ENCODE measurements at regions not wholly inside any gene's neighbourhood (a gene's known extent, or its start where the extent isn't known, plus 50 kb on each side); places are given as distances from the start of the nearest gene placed in this dataset.

DNA sequence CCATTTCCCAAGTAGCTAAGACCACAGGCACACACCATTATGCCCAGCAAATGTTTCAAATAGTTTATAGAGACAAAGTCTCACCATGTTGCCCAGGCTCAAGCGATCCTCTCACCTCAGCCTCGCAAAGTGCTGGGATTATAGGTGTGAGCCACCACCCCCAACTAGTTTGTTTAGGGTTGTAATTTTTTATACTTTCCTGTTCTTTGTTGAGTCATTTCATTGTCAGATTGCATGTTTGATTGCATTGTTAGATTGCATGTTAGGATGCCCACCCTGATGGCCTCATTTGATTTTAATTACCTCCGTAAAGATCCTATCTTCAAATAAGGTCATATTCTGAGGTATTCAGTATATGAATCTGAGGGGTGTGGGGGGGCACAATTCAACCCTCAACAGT, 73.3 kb upstream of the SASH1 start:
- no peak for ATAC-seq
- BruUV-seq (replicated peaks), result no TSS peak

DNA sequence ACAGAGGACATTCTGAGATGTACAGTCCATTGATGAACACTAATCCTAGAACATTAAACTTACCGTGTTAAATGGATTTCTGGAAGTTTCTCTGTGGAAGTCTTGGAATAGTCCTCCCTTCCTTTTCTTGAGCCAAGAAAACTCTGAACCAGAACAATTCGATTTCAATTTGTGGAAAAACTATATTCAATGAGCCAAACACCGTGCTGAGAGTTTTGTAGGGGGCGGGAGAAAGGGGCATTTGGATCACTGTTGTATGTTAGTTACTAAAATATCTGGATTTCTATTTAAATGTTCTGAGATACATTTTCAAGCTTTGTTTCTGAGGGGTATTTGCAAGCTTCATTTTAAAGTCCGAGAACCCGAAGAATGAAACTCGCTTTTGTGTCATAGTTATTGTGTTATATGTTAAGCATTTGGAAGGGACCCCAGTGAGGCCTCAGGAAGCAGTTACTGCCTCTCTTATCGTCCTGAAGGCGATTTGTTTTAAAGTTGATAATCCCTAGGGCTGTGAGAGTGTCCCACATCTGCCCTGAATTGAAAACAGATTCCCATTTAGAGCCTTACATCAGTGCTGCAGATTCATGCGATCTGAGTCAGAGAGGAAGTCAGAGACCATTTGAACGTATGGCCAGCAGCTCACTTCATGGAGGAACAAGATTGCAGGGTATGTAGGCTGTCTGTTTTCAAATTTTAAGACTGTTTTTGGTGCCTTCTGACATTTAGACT, 70.8 kb upstream of the SASH1 start:
- Histone ChIP-seq H3K9ac (ENCODE audit: low read length) (no peak overlapping the region), H3K36me3 (ENCODE audit: control insufficient read depth in 1 of 2, insufficient read depth in 2 of 2, low read length in 2 of 2) (no peaks in the 10 kb centered on the region), H3K4me2 (ENCODE audit: low read length) (no peak overlapping the region), H3K27ac (ENCODE audit: low read depth, low read length) (no peak overlapping the region), H3K4me3 (replicated peaks in 1 of 2; ENCODE audit: low read depth in 1 of 2, low read length in 2 of 2) (no peak overlapping the region), H2AFZ (ENCODE audit: low read depth, low read length, poor library complexity, severe bottlenecking) (no peak overlapping the region), H3K9me3 (ENCODE audit: control insufficient read depth in 1 of 2, insufficient read depth in 1 of 2, low read depth in 1 of 2, low read length in 2 of 2) (no peaks in the 10 kb centered on the region), H3K4me1 (ENCODE audit: control insufficient read depth in 1 of 2, insufficient read depth in 2 of 2, low read length in 2 of 2) (peaks cover 0 to 11% of the 10 kb centered on the region in 2 experiments; a peak in 1 of 4 replicates), H3K27me3 (ENCODE audit: insufficient read depth, low read length) (no peaks in the 10 kb centered on the region), H3K79me2 (ENCODE audit: insufficient read depth, low read length) (no peaks in the 10 kb centered on the region), H4K20me1 (ENCODE audit: insufficient read depth) (no peaks in the 10 kb centered on the region), H3K9me2 (ENCODE audit: insufficient read depth) (no peaks in the 10 kb centered on the region)
- ChIA-PET CTCF (no interaction called here), POLR2A (no interaction called here), RAD21 (ENCODE audit: low non-redundant PET in 1 of 2, low total read pairs in 2 of 2, uncharacterized antibody in 2 of 2, unreplicated experiment in 2 of 2) (no interaction called here)
- no peak for DNase-seq (ENCODE audit: low read depth, low spot score)
- ATAC-seq, result no peak
- intact Hi-C loops (cut with micrococcal nuclease), result no loop called here
- no TSS peak for BruUV-seq (replicated peaks)
- TF ChIP-seq RAD21 (IDR thresholded peaks at IDR 0.05; ENCODE audit: low read depth), result no peak
- TF ChIP-seq EGR1 (IDR thresholded peaks at IDR 0.05; ENCODE audit: low read depth), result no peak
- TF ChIP-seq, protein P1, sequence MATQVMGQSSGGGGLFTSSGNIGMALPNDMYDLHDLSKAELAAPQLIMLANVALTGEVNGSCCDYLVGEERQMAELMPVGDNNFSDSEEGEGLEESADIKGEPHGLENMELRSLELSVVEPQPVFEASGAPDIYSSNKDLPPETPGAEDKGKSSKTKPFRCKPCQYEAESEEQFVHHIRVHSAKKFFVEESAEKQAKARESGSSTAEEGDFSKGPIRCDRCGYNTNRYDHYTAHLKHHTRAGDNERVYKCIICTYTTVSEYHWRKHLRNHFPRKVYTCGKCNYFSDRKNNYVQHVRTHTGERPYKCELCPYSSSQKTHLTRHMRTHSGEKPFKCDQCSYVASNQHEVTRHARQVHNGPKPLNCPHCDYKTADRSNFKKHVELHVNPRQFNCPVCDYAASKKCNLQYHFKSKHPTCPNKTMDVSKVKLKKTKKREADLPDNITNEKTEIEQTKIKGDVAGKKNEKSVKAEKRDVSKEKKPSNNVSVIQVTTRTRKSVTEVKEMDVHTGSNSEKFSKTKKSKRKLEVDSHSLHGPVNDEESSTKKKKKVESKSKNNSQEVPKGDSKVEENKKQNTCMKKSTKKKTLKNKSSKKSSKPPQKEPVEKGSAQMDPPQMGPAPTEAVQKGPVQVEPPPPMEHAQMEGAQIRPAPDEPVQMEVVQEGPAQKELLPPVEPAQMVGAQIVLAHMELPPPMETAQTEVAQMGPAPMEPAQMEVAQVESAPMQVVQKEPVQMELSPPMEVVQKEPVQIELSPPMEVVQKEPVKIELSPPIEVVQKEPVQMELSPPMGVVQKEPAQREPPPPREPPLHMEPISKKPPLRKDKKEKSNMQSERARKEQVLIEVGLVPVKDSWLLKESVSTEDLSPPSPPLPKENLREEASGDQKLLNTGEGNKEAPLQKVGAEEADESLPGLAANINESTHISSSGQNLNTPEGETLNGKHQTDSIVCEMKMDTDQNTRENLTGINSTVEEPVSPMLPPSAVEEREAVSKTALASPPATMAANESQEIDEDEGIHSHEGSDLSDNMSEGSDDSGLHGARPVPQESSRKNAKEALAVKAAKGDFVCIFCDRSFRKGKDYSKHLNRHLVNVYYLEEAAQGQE (IDR thresholded peaks at IDR 0.05; ENCODE audit: low read depth), result no peak
- no peak for TF ChIP-seq EZH2 (IDR thresholded peaks at IDR 0.05)
- no peak for TF ChIP-seq CBX3 (IDR thresholded peaks at IDR 0.05; ENCODE audit: low read depth)
- TF ChIP-seq SP1 (IDR thresholded peaks at IDR 0.05; ENCODE audit: low read depth), result no peak
- no peak for TF ChIP-seq ZNF274 (IDR thresholded peaks at IDR 0.05; ENCODE audit: low read depth, low read length)
- TF ChIP-seq CEBPB (IDR thresholded peaks at IDR 0.05; ENCODE audit: low read depth), result no peak

More for the DNA sequence above, 73.3 kb upstream of the SASH1 start:
- Histone ChIP-seq H2AFZ (ENCODE audit: low read depth, low read length, poor library complexity, severe bottlenecking) (no peak overlapping the region), H3K9me3 (ENCODE audit: control insufficient read depth in 1 of 2, insufficient read depth in 1 of 2, low read depth in 1 of 2, low read length in 2 of 2) (no peaks in the 10 kb centered on the region), H3K36me3 (ENCODE audit: control insufficient read depth in 1 of 2, insufficient read depth in 2 of 2, low read length in 2 of 2) (no peaks in the 10 kb centered on the region), H4K20me1 (ENCODE audit: insufficient read depth) (no peaks in the 10 kb centered on the region), H3K79me2 (ENCODE audit: insufficient read depth, low read length) (no peaks in the 10 kb centered on the region), H3K4me3 (replicated peaks in 1 of 2; ENCODE audit: low read depth in 1 of 2, low read length in 2 of 2) (no peak overlapping the region), H3K27me3 (ENCODE audit: insufficient read depth, low read length) (no peaks in the 10 kb centered on the region), H3K9me2 (ENCODE audit: insufficient read depth) (no peaks in the 10 kb centered on the region), H3K4me2 (ENCODE audit: low read length) (no peak overlapping the region), H3K27ac (ENCODE audit: low read depth, low read length) (no peak overlapping the region), H3K4me1 (ENCODE audit: control insufficient read depth in 1 of 2, insufficient read depth in 2 of 2, low read length in 2 of 2) (peaks cover 9 to 22% of the 10 kb centered on the region in 2 experiments; a peak in 3 of 4 replicates), H3K9ac (ENCODE audit: low read length) (no peak overlapping the region)
- TF ChIP-seq, protein P2, sequence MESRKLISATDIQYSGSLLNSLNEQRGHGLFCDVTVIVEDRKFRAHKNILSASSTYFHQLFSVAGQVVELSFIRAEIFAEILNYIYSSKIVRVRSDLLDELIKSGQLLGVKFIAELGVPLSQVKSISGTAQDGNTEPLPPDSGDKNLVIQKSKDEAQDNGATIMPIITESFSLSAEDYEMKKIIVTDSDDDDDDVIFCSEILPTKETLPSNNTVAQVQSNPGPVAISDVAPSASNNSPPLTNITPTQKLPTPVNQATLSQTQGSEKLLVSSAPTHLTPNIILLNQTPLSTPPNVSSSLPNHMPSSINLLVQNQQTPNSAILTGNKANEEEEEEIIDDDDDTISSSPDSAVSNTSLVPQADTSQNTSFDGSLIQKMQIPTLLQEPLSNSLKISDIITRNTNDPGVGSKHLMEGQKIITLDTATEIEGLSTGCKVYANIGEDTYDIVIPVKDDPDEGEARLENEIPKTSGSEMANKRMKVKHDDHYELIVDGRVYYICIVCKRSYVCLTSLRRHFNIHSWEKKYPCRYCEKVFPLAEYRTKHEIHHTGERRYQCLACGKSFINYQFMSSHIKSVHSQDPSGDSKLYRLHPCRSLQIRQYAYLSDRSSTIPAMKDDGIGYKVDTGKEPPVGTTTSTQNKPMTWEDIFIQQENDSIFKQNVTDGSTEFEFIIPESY (IDR thresholded peaks at IDR 0.05; ENCODE audit: extremely low read depth, insufficient replicate concordance, low read length), result no peak
- no peak for TF ChIP-seq ZFX (IDR thresholded peaks at IDR 0.05)
- no peak for TF ChIP-seq EGR1 (IDR thresholded peaks at IDR 0.05; ENCODE audit: low read depth)
- TF ChIP-seq TCF7L2 (IDR thresholded peaks at IDR 0.05; ENCODE audit: borderline replicate concordance, extremely low read depth, insufficient read depth, insufficient read length), result no peak
- TF ChIP-seq, protein P3, sequence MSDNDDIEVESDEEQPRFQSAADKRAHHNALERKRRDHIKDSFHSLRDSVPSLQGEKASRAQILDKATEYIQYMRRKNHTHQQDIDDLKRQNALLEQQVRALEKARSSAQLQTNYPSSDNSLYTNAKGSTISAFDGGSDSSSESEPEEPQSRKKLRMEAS (IDR thresholded peaks at IDR 0.05), result no peak
- no peak for TF ChIP-seq FOSL1 (IDR thresholded peaks at IDR 0.05; ENCODE audit: low read depth)
- no peak for TF ChIP-seq SIN3A (IDR thresholded peaks at IDR 0.05; ENCODE audit: low read depth)
- ChIA-PET RAD21 (ENCODE audit: low non-redundant PET in 1 of 2, low total read pairs in 2 of 2, uncharacterized antibody in 2 of 2, unreplicated experiment in 2 of 2) (no interaction called here), CTCF (no interaction called here), POLR2A (no interaction called here)
- DNase-seq (ENCODE audit: low read depth, low spot score), result no peak
- intact Hi-C loops (cut with micrococcal nuclease), result no loop called here
